ENCODE measurements at regions not wholly inside any gene's neighbourhood (a gene's known extent, or its start where the extent isn't known, plus 50 kb on each side); places are given as distances from the start of the nearest gene placed in this dataset.

DNA sequence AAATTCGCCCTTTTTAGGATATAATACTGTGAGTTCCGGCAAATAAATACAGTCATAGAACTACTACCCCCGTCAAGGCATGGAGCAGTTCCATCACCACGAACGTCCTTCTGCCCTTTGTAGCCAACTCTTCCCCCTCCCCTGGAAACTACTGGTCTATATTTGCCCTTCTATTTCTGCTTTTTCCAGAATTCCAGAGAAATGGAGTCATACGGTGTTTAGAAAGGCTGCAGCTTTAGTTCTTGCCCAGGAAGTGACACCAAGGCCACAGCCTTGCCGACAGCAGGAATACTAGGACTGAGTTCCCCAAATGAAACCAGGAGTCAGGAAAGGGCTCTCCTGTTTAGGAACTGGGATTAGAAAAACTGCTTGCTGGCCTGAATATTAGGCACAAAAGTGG lies 291.2 kb downstream of the FAM43A start:
- H3K4me3 ChIP-seq: no peak overlapping the region
- no peak for ATAC-seq
- no peak for DNase-seq
- no peaks in the 10 kb centered on the region for H3K9me3 ChIP-seq
- H3K36me3 ChIP-seq (ENCODE audit: low read depth): no peaks in the 10 kb centered on the region
- no peaks in the 10 kb centered on the region for H3K4me1 ChIP-seq (ENCODE audit: low read depth)
- TF ChIP-seq, protein P1, sequence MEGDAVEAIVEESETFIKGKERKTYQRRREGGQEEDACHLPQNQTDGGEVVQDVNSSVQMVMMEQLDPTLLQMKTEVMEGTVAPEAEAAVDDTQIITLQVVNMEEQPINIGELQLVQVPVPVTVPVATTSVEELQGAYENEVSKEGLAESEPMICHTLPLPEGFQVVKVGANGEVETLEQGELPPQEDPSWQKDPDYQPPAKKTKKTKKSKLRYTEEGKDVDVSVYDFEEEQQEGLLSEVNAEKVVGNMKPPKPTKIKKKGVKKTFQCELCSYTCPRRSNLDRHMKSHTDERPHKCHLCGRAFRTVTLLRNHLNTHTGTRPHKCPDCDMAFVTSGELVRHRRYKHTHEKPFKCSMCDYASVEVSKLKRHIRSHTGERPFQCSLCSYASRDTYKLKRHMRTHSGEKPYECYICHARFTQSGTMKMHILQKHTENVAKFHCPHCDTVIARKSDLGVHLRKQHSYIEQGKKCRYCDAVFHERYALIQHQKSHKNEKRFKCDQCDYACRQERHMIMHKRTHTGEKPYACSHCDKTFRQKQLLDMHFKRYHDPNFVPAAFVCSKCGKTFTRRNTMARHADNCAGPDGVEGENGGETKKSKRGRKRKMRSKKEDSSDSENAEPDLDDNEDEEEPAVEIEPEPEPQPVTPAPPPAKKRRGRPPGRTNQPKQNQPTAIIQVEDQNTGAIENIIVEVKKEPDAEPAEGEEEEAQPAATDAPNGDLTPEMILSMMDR (IDR thresholded peaks at IDR 0.05): no peak
- intact Hi-C loops (cut with DNase I, micrococcal nuclease): no loop called here

DNA sequence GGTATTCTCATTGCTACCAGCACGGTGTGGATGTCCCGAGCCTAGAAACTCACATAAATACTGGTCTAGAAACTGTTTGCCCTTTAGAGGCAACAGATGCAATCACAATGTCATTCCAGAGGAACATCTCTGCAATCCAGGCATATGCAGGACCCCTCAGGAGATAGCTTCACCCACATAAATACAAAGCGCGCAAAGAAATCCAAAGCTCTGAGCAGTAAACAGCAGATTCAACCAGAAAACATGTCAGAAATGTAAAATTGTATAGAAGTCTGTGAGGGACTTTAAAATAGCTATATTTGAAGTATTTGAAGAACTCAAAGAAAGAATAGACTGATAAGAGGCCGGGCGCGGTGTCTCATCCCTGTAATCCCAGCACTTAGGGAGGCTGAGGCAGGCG lies 291.7 kb downstream of the FAM43A start:
- H3K36me3 ChIP-seq (ENCODE audit: low read depth): no peaks in the 10 kb centered on the region
- no peak for ATAC-seq
- no peak for DNase-seq
- H3K4me3 ChIP-seq: no peak overlapping the region
- TF ChIP-seq, protein P1 (IDR thresholded peaks at IDR 0.05): no peak
- no peaks in the 10 kb centered on the region for H3K9me3 ChIP-seq
- intact Hi-C loops (cut with DNase I, micrococcal nuclease): no loop called here
- no peaks in the 10 kb centered on the region for H3K4me1 ChIP-seq (ENCODE audit: low read depth)

DNA sequence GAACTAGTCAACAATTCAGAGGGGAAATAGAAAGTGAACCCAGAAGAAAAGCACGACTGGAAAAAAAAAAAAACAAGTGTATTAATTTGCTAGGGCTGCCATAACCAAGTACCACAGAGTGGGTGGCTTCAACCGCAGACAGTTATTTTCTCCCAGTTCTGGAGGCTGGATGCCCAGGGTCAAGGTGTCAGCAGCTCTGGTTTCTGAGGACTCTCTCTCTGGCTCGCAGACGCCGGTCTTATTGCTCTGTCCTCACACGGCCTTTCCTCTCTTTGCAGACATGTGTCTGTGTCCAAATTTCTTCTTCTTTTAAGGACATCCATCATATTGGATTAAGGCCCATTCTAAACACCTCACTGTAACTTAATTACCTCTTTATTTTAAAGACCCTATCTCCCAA lies 291.8 kb downstream of the XXYLT1 start:
- H3K4me3 ChIP-seq: no peak overlapping the region
- no peak for DNase-seq
- no peak for ATAC-seq
- no peaks in the 10 kb centered on the region for H3K4me1 ChIP-seq (ENCODE audit: low read depth)
- TF ChIP-seq, protein P1 (IDR thresholded peaks at IDR 0.05): no peak
- intact Hi-C loops (cut with DNase I, micrococcal nuclease): no loop called here
- no peaks in the 10 kb centered on the region for H3K36me3 ChIP-seq (ENCODE audit: low read depth)
- H3K9me3 ChIP-seq: no peaks in the 10 kb centered on the region

DNA sequence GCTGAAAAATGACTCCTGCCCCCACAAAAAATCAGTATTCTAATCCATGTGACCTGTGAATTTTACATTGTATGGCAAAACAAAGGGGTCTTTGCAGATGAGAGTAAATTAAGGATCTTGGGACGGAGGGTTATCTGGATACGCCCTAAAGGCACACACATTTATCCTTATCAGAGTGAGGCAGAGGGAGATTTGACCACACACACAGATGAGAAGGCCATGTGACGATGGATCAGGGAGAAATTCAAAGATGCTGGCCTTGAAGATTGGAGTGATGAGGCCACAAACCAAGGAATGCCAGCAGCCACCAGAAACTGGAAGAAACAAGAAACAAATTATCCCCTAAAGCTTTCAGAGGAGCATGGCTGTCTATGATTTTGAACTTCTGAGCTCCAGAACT lies 288.5 kb downstream of the XXYLT1 start:
- peaks cover 12% of the 10 kb centered on the region for H3K4me1 ChIP-seq (ENCODE audit: low read depth)
- no peak for DNase-seq
- no peaks in the 10 kb centered on the region for H3K9me3 ChIP-seq
- TF ChIP-seq, protein P1 (IDR thresholded peaks at IDR 0.05): no peak
- no peak overlapping the region for H3K4me3 ChIP-seq
- no peak for ATAC-seq
- no peaks in the 10 kb centered on the region for H3K36me3 ChIP-seq (ENCODE audit: low read depth)
- intact Hi-C loops (cut with DNase I, micrococcal nuclease): no loop called here

DNA sequence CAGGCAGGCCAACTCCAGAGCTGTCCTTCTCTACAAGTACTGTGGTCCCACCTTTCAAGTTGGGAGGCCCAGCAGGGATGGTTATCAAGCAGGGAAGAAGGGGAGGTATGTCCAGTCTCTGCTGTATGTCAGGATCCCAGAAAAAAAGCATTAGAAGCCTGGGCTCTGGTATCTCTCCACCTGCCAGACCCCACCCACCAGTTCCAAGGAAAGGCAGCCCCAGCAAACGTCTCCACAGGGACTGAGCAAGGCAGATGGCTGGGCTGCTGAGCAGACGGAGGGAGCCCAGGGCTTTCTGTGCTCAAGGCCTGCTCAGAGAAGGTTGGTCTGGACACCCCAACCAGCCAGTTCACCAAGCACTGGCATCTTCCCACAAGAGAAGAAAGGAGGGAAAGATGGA lies 287.8 kb downstream of the XXYLT1 start:
- ATAC-seq: no peak

DNA sequence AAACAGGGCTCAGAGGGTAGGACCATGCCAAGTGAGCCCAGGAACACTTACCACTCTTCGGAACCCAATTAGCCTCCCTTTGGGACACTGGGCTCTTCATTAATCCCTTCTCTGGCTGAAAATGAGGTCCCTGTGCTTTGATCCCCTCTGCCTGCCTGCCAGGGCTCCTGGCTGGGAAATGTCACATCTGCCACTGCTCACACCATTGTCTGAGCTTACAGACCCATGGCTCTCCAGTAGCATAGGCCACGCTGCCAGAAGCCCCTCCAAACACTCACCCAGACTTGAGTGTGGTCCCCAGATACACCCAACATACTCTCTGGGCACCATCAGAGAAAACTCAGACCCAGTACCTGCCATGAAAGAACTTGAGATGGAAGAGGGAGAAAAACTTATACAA lies 287.3 kb downstream of the XXYLT1 start:
- ATAC-seq: no peak
- TF ChIP-seq, protein P1 (IDR thresholded peaks at IDR 0.05): no peak
- H3K4me1 ChIP-seq (ENCODE audit: low read depth): peaks cover 12% of the 10 kb centered on the region
- DNase-seq: no peak
- H3K36me3 ChIP-seq (ENCODE audit: low read depth): no peaks in the 10 kb centered on the region
- H3K9me3 ChIP-seq: no peaks in the 10 kb centered on the region
- H3K4me3 ChIP-seq: no peak overlapping the region
- intact Hi-C loops (cut with DNase I, micrococcal nuclease): no loop called here

More for the DNA sequence above, 287.8 kb downstream of the XXYLT1 start:
- Histone ChIP-seq H3K9me3 (no peaks in the 10 kb centered on the region), H3K36me3 (ENCODE audit: low read depth) (no peaks in the 10 kb centered on the region), H3K4me1 (ENCODE audit: low read depth) (peaks cover 12% of the 10 kb centered on the region), H3K4me3 (no peak overlapping the region)
- intact Hi-C loops (cut with DNase I, micrococcal nuclease): no loop called here
- DNase-seq: no peak
- TF ChIP-seq, protein P1 (IDR thresholded peaks at IDR 0.05): no peak
